AG04449 (cell line): ENCODE measurements at regions not wholly inside any gene's neighbourhood (a gene's known extent, or its start where the extent isn't known, plus 50 kb on each side); places are given as distances from the start of the nearest gene placed in this dataset.
"Not testable (repeated sequence)": the region's sequence is repeated elsewhere in the genome, so short reads cannot be mapped to it uniquely, and the experiment has no call there.

Experiments
- CTCF ChIA-PET: fragments of 350-600 bp; formaldehyde crosslinking; extraction: SDS; loops from one replicate; lab custom pipeline; 2021; ENCODE audit warnings: antibody characterized with exemption; lab: Yijun Ruan, JAX
- POLR2A ChIA-PET: fragments of 400-600, 350-600 bp; formaldehyde crosslinking; extraction: SDS; loops from one replicate; lab custom pipeline; 2020; ENCODE audit warnings: antibody characterized with exemption, inconsistent platforms; lab: Yijun Ruan, JAX
- DNase-seq: peaks from one replicate; pipeline ENCODE4 v3.0.0-alpha.2; 2010; ENCODE audit warnings: low read depth, low spot score
- H3K4me3 ChIP-seq: 2 replicates; pipeline ENCODE4 v1.5.1; 2011; ENCODE audit warnings: low read depth, mild to moderate bottlenecking, control low read depth, low read length
- TF ChIP-seq, protein P1 (sequence below): IDR thresholded peaks from one replicate; pipeline ENCODE4 v1.5.1; 2011; ENCODE audit warnings: mild to moderate bottlenecking, moderate library complexity, low read length, control low read depth, inconsistent platforms; ENCODE audit not compliant: insufficient read depth; ENCODE audit errors: missing control alignments

- no peak for DNase-seq
- POLR2A ChIA-PET = no interaction called here
- CTCF ChIA-PET = no interaction called here
- no peak overlapping the region for H3K4me3 ChIP-seq
- TF ChIP-seq, protein P1, sequence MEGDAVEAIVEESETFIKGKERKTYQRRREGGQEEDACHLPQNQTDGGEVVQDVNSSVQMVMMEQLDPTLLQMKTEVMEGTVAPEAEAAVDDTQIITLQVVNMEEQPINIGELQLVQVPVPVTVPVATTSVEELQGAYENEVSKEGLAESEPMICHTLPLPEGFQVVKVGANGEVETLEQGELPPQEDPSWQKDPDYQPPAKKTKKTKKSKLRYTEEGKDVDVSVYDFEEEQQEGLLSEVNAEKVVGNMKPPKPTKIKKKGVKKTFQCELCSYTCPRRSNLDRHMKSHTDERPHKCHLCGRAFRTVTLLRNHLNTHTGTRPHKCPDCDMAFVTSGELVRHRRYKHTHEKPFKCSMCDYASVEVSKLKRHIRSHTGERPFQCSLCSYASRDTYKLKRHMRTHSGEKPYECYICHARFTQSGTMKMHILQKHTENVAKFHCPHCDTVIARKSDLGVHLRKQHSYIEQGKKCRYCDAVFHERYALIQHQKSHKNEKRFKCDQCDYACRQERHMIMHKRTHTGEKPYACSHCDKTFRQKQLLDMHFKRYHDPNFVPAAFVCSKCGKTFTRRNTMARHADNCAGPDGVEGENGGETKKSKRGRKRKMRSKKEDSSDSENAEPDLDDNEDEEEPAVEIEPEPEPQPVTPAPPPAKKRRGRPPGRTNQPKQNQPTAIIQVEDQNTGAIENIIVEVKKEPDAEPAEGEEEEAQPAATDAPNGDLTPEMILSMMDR = no peak
Measured at GRCh38 chr12:60577607-60578006, 981.8 kb downstream of the SLC16A7 start.

DNA sequence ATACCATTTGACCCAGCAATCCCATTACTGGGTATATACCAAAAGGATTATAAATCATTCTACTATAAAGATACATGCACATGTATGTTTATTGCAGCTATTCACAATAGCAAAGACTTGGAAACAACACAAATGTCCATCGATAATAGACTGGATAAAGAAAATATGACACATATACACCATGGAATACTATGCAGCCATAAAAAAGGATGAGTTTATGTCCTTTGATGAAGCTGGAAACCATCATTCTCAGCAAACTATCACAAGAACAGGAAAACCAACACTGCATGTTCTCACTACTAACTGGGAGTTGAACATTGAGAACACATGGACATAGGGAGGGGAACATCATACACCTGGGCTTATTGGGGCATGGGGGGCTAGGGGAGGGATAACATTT lies 991.8 kb downstream of the SLC16A7 start:
- DNase-seq, H3K4me3 ChIP-seq, POLR2A ChIA-PET, CTCF ChIA-PET: not testable (repeated sequence)

DNA sequence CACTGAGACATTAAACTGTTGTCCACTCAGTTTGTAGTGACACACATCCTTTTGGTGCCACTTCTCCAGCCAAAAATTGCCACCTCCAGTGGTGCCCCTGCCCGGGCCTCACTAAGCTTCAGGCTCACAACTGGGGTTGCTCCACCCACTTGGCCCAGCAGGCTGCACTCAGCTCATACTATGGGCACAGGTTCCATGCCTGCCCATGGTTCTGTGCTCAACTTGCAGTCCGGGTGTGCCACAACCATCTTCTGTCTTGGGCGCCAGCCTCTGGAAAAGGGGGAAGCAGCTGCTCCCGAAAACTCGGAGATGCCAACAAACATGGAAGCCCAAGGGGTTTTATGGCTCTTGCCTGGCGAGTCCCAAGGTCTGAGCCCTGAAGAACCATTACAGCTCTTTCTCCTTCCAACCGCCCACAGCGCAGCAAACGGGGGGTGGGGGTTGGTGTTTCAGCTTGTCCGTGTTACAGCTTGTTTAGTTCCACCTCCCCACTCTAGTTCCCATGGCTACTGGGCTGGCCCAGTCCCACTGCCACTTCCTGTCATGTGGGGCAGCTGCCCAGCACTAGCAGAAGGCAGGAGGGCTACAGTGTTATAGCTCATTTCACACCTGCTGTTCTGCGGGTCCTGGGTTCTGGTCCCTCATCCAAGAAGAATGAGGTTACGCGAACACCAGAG lies 998.3 kb downstream of the SLC16A7 start:
- no peak for DNase-seq
- H3K4me3 ChIP-seq = no peak overlapping the region
- ChIA-PET CTCF (no interaction called here), POLR2A (no interaction called here)
- TF ChIP-seq, protein P1 = no peak

DNA sequence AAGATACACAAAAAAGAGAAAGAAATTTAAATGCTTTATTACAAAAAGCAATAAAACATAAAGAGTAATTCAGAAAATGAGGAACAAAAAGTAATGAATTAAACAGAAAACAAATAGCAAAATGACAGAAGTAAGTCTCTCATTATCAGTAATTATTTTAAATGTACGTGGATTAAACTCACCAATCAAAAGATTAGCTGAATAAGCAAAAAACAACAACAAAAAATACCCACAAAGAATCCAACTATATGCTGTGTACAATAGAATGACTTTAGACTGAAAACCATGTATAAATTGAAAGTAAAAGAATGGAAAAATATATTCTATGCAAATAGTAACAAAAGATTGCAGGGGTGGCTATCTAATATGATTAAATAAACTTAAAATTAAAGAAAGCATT lies 1006.8 kb downstream of the SLC16A7 start:
- DNase-seq = no peak
- TF ChIP-seq, protein P1 = no peak
- ChIA-PET CTCF (no interaction called here), POLR2A (no interaction called here)
- H3K4me3 ChIP-seq = no peak overlapping the region

DNA sequence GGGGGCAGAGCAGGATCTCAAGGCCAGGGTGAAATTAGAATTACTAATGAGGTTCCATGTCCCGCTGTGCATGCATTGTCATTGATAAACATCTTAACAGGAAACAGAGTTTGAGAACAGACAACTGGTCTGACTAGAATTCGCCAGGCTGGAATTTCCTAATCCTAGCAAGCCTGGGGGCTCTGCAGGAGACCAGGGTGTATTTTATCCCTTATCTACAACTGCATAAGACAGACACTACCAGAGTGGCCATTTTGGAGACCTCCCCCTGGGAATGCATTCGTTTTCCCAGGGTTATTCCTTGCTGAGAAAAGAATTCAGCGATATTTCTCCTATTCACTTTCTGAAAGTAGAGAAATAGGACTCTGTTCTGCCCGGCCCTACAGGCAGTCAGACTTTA lies 1007.6 kb downstream of the SLC16A7 start:
- H3K4me3 ChIP-seq, CTCF ChIA-PET, DNase-seq, POLR2A ChIA-PET: not testable (repeated sequence)

DNA sequence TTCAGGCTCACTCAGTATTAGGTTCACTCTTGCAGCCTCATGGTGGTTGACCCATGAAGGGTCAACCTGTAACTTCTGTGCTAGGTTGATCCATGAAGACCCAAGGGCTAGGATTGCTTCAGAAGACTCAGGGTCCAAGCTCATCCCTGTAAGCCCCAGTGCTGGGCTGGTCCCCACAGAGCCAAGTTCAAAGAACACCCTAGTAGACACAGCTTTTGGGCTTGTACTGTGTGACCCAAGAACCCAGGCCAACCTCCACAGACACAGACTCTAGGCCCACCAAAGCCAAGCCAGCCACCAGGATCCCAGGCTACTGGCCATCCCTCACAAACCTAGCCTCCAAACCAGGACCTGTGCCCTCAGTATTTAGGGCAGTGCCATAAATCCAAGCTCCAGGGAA lies 1020.6 kb downstream of the SLC16A7 start:
- ChIA-PET POLR2A (no interaction called here), CTCF (no interaction called here)
- no peak for DNase-seq
- TF ChIP-seq, protein P1 = no peak
- no peak overlapping the region for H3K4me3 ChIP-seq

DNA sequence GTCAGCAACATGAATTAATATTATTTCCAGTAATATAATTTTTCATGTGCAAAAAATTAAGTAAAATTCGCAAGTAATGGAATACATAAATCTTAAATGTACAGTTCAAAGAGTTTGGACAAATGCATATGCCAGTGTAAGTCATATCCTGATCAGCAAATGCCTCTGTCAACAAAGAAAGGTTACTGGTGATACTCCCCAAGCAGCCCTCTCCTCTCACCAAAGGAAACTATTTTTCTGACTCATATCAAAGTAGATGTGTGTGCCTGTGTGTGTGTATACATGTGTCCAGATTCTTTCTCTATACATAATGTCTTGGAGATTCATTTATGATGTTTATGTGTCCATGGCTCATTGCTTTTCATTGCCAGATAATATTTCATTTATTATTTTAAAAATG lies 1035.0 kb downstream of the SLC16A7 start:
- ChIA-PET CTCF (no interaction called here), POLR2A (no interaction called here)
- no peak for DNase-seq

More for the DNA sequence above, 1035.0 kb downstream of the SLC16A7 start:
- no peak overlapping the region for H3K4me3 ChIP-seq
- TF ChIP-seq, protein P1 = no peak
